Panc1 (cell line): ENCODE measurements at regions not wholly inside any gene's neighbourhood (a gene's known extent, or its start where the extent isn't known, plus 50 kb on each side); places are given as distances from the start of the nearest gene placed in this dataset.

Experiments
- POLR2AphosphoS5 ChIP-seq: IDR thresholded peaks from 2 replicates; pipeline ENCODE4 v1.6.1; 2012; ENCODE audit warnings: mild to moderate bottlenecking, low read depth, low read length, moderate library complexity
- SIN3A ChIP-seq: IDR thresholded peaks from 2 replicates; pipeline ENCODE4 v1.6.1; 2012; ENCODE audit warnings: low read depth, mild to moderate bottlenecking, low read length, moderate library complexity, borderline replicate concordance; ENCODE audit not compliant: insufficient read depth
- TCF7L2 ChIP-seq: IDR thresholded peaks from 2 replicates; pipeline ENCODE4 v1.6.1; 2011; ENCODE audit warnings: mild to moderate bottlenecking, low read depth, low read length, inconsistent platforms
- TF ChIP-seq, protein P1 (sequence below): fragments of 450-650 bp; IDR thresholded peaks from 2 replicates; pipeline ENCODE4 v1.5.1; 2017; ENCODE audit warnings: mild to moderate bottlenecking
- TF ChIP-seq, protein P2 (sequence below), 2 experiments: IDR thresholded peaks; 2 replicates each; pipeline ENCODE4 v1.6.1; 2011 to 2012; ENCODE audit warnings: low read depth in 2 of 2, control low read depth in 1 of 2, low read length in 1 of 2, mild to moderate bottlenecking in 1 of 2, moderate library complexity in 1 of 2; ENCODE audit not compliant: insufficient read depth in 1 of 2

DNA sequence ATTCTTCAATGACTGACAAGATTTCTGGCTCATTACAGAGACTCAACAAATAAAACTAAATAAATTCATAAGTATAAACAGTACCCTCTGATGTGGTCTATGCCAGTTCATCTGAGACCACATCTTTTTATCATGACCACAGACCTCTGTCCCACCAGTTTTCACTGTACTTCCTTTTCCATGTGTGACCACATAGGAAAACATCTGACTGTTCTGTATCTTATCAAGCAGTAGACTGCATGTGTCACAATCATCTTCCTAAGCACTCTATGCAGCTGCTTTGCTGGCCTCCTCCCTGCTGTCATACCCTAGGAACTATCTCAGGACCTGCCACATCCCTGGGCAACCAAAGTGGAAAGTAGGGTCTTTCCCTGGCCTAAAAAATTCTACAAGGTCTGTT is 205.0 kb upstream of the ZNF462 start:
- TF ChIP-seq, protein P1, sequence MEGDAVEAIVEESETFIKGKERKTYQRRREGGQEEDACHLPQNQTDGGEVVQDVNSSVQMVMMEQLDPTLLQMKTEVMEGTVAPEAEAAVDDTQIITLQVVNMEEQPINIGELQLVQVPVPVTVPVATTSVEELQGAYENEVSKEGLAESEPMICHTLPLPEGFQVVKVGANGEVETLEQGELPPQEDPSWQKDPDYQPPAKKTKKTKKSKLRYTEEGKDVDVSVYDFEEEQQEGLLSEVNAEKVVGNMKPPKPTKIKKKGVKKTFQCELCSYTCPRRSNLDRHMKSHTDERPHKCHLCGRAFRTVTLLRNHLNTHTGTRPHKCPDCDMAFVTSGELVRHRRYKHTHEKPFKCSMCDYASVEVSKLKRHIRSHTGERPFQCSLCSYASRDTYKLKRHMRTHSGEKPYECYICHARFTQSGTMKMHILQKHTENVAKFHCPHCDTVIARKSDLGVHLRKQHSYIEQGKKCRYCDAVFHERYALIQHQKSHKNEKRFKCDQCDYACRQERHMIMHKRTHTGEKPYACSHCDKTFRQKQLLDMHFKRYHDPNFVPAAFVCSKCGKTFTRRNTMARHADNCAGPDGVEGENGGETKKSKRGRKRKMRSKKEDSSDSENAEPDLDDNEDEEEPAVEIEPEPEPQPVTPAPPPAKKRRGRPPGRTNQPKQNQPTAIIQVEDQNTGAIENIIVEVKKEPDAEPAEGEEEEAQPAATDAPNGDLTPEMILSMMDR = no peak
- TF ChIP-seq POLR2AphosphoS5 (no peak), SIN3A (no peak), TCF7L2 (no peak)
- TF ChIP-seq, protein P2, sequence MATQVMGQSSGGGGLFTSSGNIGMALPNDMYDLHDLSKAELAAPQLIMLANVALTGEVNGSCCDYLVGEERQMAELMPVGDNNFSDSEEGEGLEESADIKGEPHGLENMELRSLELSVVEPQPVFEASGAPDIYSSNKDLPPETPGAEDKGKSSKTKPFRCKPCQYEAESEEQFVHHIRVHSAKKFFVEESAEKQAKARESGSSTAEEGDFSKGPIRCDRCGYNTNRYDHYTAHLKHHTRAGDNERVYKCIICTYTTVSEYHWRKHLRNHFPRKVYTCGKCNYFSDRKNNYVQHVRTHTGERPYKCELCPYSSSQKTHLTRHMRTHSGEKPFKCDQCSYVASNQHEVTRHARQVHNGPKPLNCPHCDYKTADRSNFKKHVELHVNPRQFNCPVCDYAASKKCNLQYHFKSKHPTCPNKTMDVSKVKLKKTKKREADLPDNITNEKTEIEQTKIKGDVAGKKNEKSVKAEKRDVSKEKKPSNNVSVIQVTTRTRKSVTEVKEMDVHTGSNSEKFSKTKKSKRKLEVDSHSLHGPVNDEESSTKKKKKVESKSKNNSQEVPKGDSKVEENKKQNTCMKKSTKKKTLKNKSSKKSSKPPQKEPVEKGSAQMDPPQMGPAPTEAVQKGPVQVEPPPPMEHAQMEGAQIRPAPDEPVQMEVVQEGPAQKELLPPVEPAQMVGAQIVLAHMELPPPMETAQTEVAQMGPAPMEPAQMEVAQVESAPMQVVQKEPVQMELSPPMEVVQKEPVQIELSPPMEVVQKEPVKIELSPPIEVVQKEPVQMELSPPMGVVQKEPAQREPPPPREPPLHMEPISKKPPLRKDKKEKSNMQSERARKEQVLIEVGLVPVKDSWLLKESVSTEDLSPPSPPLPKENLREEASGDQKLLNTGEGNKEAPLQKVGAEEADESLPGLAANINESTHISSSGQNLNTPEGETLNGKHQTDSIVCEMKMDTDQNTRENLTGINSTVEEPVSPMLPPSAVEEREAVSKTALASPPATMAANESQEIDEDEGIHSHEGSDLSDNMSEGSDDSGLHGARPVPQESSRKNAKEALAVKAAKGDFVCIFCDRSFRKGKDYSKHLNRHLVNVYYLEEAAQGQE (IDR thresholded peaks at IDR 0.05; ENCODE audit: insufficient read depth in 1 of 2, low read depth in 2 of 2, low read length in 1 of 2) = no peak
